GM12875 (cell line): ENCODE measurements at regions not wholly inside any gene's neighbourhood (a gene's known extent, or its start where the extent isn't known, plus 50 kb on each side); places are given as distances from the start of the nearest gene placed in this dataset.

Source experiments
- H3K4me3 ChIP-seq: one replicate; pipeline ENCODE4 v1.5.1; 2011; ENCODE audit warnings: low read depth, low read length, control low read depth
- CTCF ChIP-seq: IDR thresholded peaks from 2 replicates; pipeline ENCODE4 v1.5.1; 2011; ENCODE audit warnings: low read depth, mild to moderate bottlenecking, control low read depth, inconsistent platforms, low read length, moderate library complexity, borderline replicate concordance; ENCODE audit not compliant: insufficient read depth

GRCh38 chr4:129474698-129475097 lies 378.7 kb downstream of the C4orf33 start:
- no peak for TF ChIP-seq CTCF
- H3K4me3 ChIP-seq, result no peak overlapping the region

GRCh38 chr4:129481107-129481506 lies 385.2 kb downstream of the C4orf33 start:
- H3K4me3 ChIP-seq, result no peak overlapping the region
- TF ChIP-seq CTCF, result no peak

GRCh38 chr4:129488427-129488826 lies 392.5 kb downstream of the C4orf33 start:
- no peak overlapping the region for H3K4me3 ChIP-seq
- TF ChIP-seq CTCF, result no peak

- H3K4me3 ChIP-seq, result no peak overlapping the region
- no peak for TF ChIP-seq CTCF
These were observed 394.6 kb downstream of the C4orf33 start for GRCh38 chr4:129490516-129490915.

- no peak overlapping the region for H3K4me3 ChIP-seq
- TF ChIP-seq CTCF, result no peak
These were observed 402.7 kb downstream of the C4orf33 start for GRCh38 chr4:129498626-129499025.

GRCh38 chr4:129514852-129515251 lies 418.9 kb downstream of the C4orf33 start:
- no peak overlapping the region for H3K4me3 ChIP-seq
- no peak for TF ChIP-seq CTCF

GRCh38 chr4:129515356-129515755 lies 419.4 kb downstream of the C4orf33 start:
- H3K4me3 ChIP-seq, result no peak overlapping the region
- TF ChIP-seq CTCF, result no peak
